ENCODE measurements at regions not wholly inside any gene's neighbourhood (a gene's known extent, or its start where the extent isn't known, plus 50 kb on each side); places are given as distances from the start of the nearest gene placed in this dataset.

DNA sequence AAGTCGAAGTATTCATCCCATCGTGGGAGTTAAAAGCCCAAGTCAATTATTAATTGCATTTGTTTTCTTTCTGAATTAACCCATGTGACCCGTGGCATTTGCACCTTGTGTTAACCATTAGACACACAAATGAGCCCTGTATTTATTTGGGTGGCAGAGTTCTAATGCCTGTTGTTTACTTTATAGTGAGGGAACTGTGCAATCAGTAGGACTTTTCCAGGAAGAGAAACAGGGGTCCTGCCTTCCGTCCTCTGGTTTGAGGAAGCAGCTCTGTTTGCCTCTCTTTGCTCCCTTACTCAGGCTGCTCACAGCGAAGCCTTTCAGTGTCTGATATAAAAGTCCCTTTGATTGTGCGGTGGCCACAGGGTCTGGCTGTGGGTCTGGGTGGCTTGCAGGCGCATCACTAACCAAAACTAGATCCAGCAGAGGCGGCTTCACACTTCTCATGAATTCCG lies 263.6 kb downstream of the PTTG2 start:
- ChIA-PET POLR2A (no interaction called here), CTCF (ENCODE audit: low intra/inter-chr PET ratio, low total read pairs) (no interaction called here)
- BruUV-seq (replicated peaks): no TSS peak
- DNase-seq (ENCODE audit: low spot score) (peak; percentile 81), ATAC-seq (peak; percentile 97), FAIRE-seq (peak; percentile 72)
- peaks cover 45% of the 10 kb centered on the region for H3K4me1 ChIP-seq (ENCODE audit: insufficient read depth, low read length)
- no peaks in the 10 kb centered on the region for H3K79me2 ChIP-seq (ENCODE audit: insufficient read depth, low read length)
- intact Hi-C loops (cut with micrococcal nuclease; ENCODE audit: unreplicated experiment) (no loop called here), in situ Hi-C loops (cut with HindIII; ENCODE audit: extremely low pct_ligation_motif_present, low pct_unique_long_range_greater_than_20kb) (no loop called here)
- H4K20me1 ChIP-seq (ENCODE audit: insufficient read depth, low read length): no peaks in the 10 kb centered on the region
- peak overlapping the region; percentile 33; the same call in 1 of the 2 replicates for H3K9ac ChIP-seq (ENCODE audit: insufficient read depth, low read depth, low read length)
- H3K9me3 ChIP-seq (ENCODE audit: low read length): no peaks in the 10 kb centered on the region
- H3K27me3 ChIP-seq (ENCODE audit: control insufficient read depth in 1 of 2, insufficient read depth in 2 of 2, low read length in 2 of 2): no peaks in the 10 kb centered on the region
- H3K4me3 ChIP-seq (replicated peaks in 1 of 3; ENCODE audit: insufficient read depth in 1 of 3, low read depth in 2 of 3, low read length in 3 of 3): peak overlapping the region; percentile 39 to 53 (median 42); a peak in 5 of 6 replicates
- 1% methylated on average over 8 of the region's 9 CpGs for WGBS (ENCODE audit: low lambda C conversion rate)
- no peaks in the 10 kb centered on the region for H3K36me3 ChIP-seq (replicated peaks in 1 of 2; ENCODE audit: control insufficient read depth in 1 of 2, insufficient read depth in 2 of 2, low read length in 2 of 2)
- H2AFZ ChIP-seq (ENCODE audit: low read length): no peak overlapping the region
- H3K27ac ChIP-seq (ENCODE audit: extremely low read length, insufficient read depth, low read length): peak overlapping the region; percentile 68
- H3K4me2 ChIP-seq (ENCODE audit: low read depth, low read length): peak overlapping the region; percentile 77
- TF ChIP-seq NR2F2 (IDR thresholded peaks at IDR 0.05; ENCODE audit: borderline replicate concordance, low read depth) (peak; percentile 77), ZSCAN25 (CRISPR knock-in tag; IDR thresholded peaks at IDR 0.05) (no peak), RBM22 (optimal IDR thresholded peaks at IDR 0.05; ENCODE audit: low read length) (no peak), XRCC5 (optimal IDR thresholded peaks at IDR 0.05; ENCODE audit: low read length) (peak; percentile 25), HNF4G (IDR thresholded peaks at IDR 0.05; ENCODE audit: borderline replicate concordance, low read depth, low read length) (peak; percentile 17; the same call in 1 of the 2 replicates), HNF4G (CRISPR knock-in tag; IDR thresholded peaks at IDR 0.05; ENCODE audit: borderline replicate concordance, low read depth) (no peak), ELF1 (CRISPR knock-in tag; IDR thresholded peaks at IDR 0.05) (peak; percentile 39), ELF3 (CRISPR knock-in tag; IDR thresholded peaks at IDR 0.05) (peak; percentile 97), FOXP1 (IDR thresholded peaks at IDR 0.05) (peak; percentile 42; the same call in 1 of the 2 replicates), FOXP1 (CRISPR knock-in tag; IDR thresholded peaks at IDR 0.05) (peak; percentile 92), NR2F6 (IDR thresholded peaks at IDR 0.05) (peak; percentile 71), NR2F6 (CRISPR knock-in tag; IDR thresholded peaks at IDR 0.05) (peak; percentile 46; the same call in 1 of the 2 replicates), ASH2L (IDR thresholded peaks at IDR 0.05; ENCODE audit: insufficient read length, low read depth, low read length) (peak; percentile 46), GZF1 (CRISPR knock-in tag; IDR thresholded peaks at IDR 0.05) (no peak), ZNF652 (CRISPR knock-in tag; IDR thresholded peaks at IDR 0.05; ENCODE audit: borderline replicate concordance, low read depth) (peak; percentile 73; the same call in 1 of the 2 replicates)
- TF ChIP-seq, protein P1, sequence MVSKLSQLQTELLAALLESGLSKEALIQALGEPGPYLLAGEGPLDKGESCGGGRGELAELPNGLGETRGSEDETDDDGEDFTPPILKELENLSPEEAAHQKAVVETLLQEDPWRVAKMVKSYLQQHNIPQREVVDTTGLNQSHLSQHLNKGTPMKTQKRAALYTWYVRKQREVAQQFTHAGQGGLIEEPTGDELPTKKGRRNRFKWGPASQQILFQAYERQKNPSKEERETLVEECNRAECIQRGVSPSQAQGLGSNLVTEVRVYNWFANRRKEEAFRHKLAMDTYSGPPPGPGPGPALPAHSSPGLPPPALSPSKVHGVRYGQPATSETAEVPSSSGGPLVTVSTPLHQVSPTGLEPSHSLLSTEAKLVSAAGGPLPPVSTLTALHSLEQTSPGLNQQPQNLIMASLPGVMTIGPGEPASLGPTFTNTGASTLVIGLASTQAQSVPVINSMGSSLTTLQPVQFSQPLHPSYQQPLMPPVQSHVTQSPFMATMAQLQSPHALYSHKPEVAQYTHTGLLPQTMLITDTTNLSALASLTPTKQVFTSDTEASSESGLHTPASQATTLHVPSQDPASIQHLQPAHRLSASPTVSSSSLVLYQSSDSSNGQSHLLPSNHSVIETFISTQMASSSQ (IDR thresholded peaks at IDR 0.05; ENCODE audit: low read depth): peak; percentile 85
- TF ChIP-seq, protein P1 (CRISPR knock-in tag; IDR thresholded peaks at IDR 0.05; ENCODE audit: borderline replicate concordance): peak; percentile 87; the same call in 1 of the 2 replicates
- TF ChIP-seq, protein P2, sequence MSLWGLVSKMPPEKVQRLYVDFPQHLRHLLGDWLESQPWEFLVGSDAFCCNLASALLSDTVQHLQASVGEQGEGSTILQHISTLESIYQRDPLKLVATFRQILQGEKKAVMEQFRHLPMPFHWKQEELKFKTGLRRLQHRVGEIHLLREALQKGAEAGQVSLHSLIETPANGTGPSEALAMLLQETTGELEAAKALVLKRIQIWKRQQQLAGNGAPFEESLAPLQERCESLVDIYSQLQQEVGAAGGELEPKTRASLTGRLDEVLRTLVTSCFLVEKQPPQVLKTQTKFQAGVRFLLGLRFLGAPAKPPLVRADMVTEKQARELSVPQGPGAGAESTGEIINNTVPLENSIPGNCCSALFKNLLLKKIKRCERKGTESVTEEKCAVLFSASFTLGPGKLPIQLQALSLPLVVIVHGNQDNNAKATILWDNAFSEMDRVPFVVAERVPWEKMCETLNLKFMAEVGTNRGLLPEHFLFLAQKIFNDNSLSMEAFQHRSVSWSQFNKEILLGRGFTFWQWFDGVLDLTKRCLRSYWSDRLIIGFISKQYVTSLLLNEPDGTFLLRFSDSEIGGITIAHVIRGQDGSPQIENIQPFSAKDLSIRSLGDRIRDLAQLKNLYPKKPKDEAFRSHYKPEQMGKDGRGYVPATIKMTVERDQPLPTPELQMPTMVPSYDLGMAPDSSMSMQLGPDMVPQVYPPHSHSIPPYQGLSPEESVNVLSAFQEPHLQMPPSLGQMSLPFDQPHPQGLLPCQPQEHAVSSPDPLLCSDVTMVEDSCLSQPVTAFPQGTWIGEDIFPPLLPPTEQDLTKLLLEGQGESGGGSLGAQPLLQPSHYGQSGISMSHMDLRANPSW (CRISPR knock-in tag; IDR thresholded peaks at IDR 0.05; ENCODE audit: borderline replicate concordance): no peak
- TF ChIP-seq, protein P3, sequence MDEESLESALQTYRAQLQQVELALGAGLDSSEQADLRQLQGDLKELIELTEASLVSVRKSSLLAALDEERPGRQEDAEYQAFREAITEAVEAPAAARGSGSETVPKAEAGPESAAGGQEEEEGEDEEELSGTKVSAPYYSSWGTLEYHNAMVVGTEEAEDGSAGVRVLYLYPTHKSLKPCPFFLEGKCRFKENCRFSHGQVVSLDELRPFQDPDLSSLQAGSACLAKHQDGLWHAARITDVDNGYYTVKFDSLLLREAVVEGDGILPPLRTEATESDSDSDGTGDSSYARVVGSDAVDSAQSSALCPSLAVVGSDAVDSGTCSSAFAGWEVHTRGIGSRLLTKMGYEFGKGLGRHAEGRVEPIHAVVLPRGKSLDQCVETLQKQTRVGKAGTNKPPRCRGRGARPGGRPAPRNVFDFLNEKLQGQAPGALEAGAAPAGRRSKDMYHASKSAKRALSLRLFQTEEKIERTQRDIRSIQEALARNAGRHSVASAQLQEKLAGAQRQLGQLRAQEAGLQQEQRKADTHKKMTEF (CRISPR knock-in tag; IDR thresholded peaks at IDR 0.05): peak; percentile 70
